ENCODE measurements at regions not wholly inside any gene's neighbourhood (a gene's known extent, or its start where the extent isn't known, plus 50 kb on each side); places are given as distances from the start of the nearest gene placed in this dataset.

DNA sequence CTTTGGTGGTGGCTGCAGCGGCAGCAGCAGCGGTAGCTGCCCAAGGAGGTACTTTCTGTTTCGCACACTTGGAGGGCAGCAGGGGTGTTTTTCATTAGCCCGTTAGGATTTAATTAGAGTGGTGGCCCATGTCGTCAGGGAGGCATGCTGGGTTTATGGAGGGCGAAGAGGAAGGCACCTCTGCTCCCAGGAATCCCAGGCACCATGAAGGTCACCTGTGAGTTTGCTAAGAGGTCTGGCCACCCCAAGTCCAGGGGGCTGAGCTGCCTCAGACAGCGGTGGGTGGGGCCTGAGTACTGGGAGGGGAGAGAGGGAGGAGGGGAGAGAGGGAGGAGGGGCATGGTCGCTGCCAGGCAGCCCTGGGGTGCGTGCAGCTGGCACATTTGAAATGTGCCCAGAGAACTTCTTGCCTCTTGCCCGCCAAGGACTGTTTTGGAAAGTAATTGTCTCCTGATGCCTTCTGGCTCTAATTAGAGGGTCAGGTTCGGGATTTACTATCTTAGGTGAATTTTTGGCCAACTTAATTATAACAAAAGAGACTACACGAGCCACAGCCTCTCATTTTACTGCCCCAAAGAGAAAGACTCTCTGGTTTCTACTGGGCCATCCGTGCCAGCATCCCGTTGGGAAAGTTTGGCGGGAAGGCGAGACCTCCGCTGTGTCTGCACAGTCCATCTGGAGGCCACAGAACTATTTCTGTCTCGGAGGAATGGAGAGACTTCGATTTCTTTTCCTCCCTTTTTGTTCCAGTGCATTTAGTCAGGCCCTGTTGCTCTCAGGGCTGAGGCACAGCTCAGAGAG is 62.0 kb downstream of the GLI2 start:
- Histone ChIP-seq H3K27me3 (no peaks in the 10 kb centered on the region), H3K4me3 (no peak overlapping the region), H3K36me3 (no peaks in the 10 kb centered on the region), H3K4me1 (peaks cover 0 to 33% (median 0%) of the 10 kb centered on the region in 4 donors), H3K27ac (no peak overlapping the region), H3K9me3 (no peaks in the 10 kb centered on the region)
- WGBS, 2 donors: 42 to 59% methylated on average over 19 of the region's 19 CpGs
- no peak for DNase-seq (ENCODE audit: low spot score in 2 of 2)
- TF ChIP-seq EP300 (IDR thresholded peaks at IDR 0.05) (no peak), POLR2A (IDR thresholded peaks at IDR 0.05) (no peak)
- TF ChIP-seq, protein P1, sequence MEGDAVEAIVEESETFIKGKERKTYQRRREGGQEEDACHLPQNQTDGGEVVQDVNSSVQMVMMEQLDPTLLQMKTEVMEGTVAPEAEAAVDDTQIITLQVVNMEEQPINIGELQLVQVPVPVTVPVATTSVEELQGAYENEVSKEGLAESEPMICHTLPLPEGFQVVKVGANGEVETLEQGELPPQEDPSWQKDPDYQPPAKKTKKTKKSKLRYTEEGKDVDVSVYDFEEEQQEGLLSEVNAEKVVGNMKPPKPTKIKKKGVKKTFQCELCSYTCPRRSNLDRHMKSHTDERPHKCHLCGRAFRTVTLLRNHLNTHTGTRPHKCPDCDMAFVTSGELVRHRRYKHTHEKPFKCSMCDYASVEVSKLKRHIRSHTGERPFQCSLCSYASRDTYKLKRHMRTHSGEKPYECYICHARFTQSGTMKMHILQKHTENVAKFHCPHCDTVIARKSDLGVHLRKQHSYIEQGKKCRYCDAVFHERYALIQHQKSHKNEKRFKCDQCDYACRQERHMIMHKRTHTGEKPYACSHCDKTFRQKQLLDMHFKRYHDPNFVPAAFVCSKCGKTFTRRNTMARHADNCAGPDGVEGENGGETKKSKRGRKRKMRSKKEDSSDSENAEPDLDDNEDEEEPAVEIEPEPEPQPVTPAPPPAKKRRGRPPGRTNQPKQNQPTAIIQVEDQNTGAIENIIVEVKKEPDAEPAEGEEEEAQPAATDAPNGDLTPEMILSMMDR (IDR thresholded peaks at IDR 0.05): no peak

DNA sequence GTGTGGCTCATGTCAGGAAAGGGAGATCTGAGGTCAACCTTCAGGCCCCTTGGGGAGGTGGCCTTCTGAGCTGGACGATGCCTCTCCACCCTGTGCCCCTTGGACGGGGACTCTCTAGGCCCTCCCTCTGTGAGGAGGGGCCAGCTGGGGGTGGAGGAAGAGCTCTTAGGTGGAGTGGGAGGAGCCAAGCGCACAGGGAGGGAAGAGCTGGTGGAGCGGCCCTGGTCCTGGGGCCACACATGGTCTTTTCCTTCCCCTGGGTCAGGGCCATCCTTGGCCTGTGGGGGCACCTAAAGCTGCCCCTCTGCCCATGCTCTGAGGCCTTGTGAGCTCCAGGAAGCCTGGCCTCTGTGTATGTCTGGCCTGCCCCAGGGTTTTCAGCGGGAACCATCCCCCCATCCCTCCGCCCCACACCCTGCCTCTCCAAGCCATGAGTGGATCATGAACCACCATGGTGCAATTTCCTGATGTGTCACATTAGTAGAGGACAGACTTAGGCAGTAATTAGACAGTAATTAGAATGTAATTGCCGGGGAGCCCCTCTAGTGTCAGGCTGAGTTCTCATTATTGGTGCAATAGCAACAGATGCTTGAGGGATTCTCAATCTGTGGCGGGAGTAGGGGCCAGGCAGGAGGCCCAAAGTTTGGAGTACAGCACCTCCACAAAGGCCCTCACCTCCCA is 63.0 kb downstream of the GLI2 start:
- peaks cover 0 to 35% (median 0%) of the 10 kb centered on the region in 4 donors for H3K4me1 ChIP-seq
- H3K36me3 ChIP-seq: no peaks in the 10 kb centered on the region
- no peaks in the 10 kb centered on the region for H3K9me3 ChIP-seq
- H3K27me3 ChIP-seq: no peaks in the 10 kb centered on the region
- TF ChIP-seq EP300 (IDR thresholded peaks at IDR 0.05) (no peak), POLR2A (IDR thresholded peaks at IDR 0.05) (no peak)
- TF ChIP-seq, protein P1 (IDR thresholded peaks at IDR 0.05): no peak
- peak overlapping the region in 1 of 4 donors; percentile 10 for H3K27ac ChIP-seq
- 66 to 76% methylated on average over 8 of the region's 8 CpGs for WGBS, 2 donors
- H3K4me3 ChIP-seq: no peak overlapping the region
- no peak for DNase-seq (ENCODE audit: low spot score in 2 of 2)

DNA sequence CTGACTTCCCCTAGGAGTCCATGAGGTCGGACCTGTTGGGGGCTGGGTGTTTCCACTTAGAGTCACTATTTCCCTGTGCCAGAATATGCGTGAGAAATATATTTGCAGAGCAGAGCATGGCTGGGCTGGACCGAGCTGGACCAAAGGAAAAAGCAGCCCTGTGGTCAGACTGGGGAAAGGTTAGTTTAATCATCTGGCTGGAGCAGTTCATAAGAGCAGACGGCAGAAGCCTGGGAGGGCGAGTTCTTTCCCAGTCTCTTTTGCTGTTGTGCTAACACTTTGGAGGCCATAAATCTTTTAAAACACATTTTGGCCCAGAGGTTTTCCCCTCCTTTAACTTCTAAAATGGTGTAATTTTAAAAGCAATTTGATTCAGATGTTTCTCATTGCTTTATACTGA is 66.5 kb downstream of the GLI2 start:
- H3K4me3 ChIP-seq: no peak overlapping the region
- no peaks in the 10 kb centered on the region for H3K9me3 ChIP-seq
- peak overlapping the region in 2 of 4 donors; percentile 18 to 46 for H3K27ac ChIP-seq
- H3K4me1 ChIP-seq: peaks cover 0 to 58% (median 0%) of the 10 kb centered on the region in 4 donors
- DNase-seq (ENCODE audit: low spot score in 2 of 2): peak in 1 of 2 donors; percentile 22
- no peak for TF ChIP-seq EP300 (IDR thresholded peaks at IDR 0.05)
- TF ChIP-seq, protein P1 (IDR thresholded peaks at IDR 0.05): peak in 1 of 5 experiments; percentile 14
- no peaks in the 10 kb centered on the region for H3K27me3 ChIP-seq
- WGBS, 2 donors: 56 to 64% methylated on average over 5 of the region's 5 CpGs
- H3K36me3 ChIP-seq: no peaks in the 10 kb centered on the region

DNA sequence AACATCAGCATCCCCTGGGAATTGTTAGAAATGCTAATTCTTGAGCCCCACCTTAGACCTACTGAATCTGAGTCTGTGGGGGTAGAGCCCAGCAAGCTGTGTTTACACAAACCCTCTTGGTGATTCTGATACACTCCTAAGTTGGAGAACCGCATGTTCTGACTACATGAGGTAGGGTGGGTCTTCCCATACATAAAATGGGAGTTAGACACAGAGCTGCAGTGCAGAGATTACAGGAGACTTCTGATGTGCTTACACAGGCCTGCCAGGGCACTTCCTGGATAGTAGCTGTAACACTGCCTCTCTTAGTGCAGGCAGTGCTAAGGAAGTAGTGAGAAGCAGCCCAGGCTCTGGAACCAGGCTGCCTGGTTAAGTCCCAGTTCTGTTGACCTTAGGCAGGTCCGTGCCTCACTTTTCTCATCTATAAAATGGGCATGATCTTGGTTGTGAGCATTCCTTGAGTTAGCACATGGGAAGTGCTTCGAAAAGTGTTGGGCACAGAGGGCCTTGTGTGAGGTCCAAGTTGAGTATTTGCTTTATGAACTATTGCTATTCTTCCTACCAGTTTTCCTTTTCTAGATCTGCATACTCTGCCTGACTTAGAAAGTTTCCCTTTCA is 67.3 kb downstream of the GLI2 start:
- Histone ChIP-seq H3K36me3 (no peaks in the 10 kb centered on the region), H3K27me3 (no peaks in the 10 kb centered on the region), H3K9me3 (no peaks in the 10 kb centered on the region), H3K27ac (peak overlapping the region in 2 of 4 donors; percentile 8 to 39), H3K4me1 (peaks cover 0 to 57% (median 0%) of the 10 kb centered on the region in 4 donors), H3K4me3 (no peak overlapping the region)
- TF ChIP-seq EP300 (IDR thresholded peaks at IDR 0.05) (no peak), POLR2A (IDR thresholded peaks at IDR 0.05) (no peak)
- TF ChIP-seq, protein P1 (IDR thresholded peaks at IDR 0.05): no peak
- DNase-seq (ENCODE audit: low spot score in 2 of 2): no peak
- 73 to 94% methylated on average over 2 to 3 of the region's 3 CpGs for WGBS, 2 donors
